HG02970 (cell line): ENCODE measurements at regions not wholly inside any gene's neighbourhood (a gene's known extent, or its start where the extent isn't known, plus 50 kb on each side); places are given as distances from the start of the nearest gene placed in this dataset.

Source experiments
- ATAC-seq: cut with Tn5 transposase; IDR thresholded peaks from one replicate; pipeline ENCODE4 v1.9.1; 2021; ENCODE audit warnings: mild to moderate bottlenecking, moderate library complexity, moderate number of reproducible peaks; ENCODE audit not compliant: unreplicated experiment, low FRiP score

- no peak for ATAC-seq
These were observed 535.3 kb downstream of the GALC start for GRCh38 chr14:87457720-87458119.

GRCh38 chr14:87450193-87450592 is 542.8 kb downstream of the GALC start:
- no peak for ATAC-seq

- ATAC-seq, result no peak
These were observed 544.0 kb downstream of the GALC start for GRCh38 chr14:87449016-87449415.

- no peak for ATAC-seq
These were observed 549.2 kb downstream of the GALC start for GRCh38 chr14:87443787-87444186.

- ATAC-seq, result no peak
These were observed 549.9 kb downstream of the GALC start for GRCh38 chr14:87443039-87443438.

GRCh38 chr14:87437158-87437557 is 555.8 kb downstream of the GALC start:
- ATAC-seq, result no peak

GRCh38 chr14:87434680-87435079 is 558.3 kb downstream of the GALC start:
- no peak for ATAC-seq

GRCh38 chr14:87434011-87434410 is 559.0 kb downstream of the GALC start:
- no peak for ATAC-seq

GRCh38 chr14:87432698-87433097 is 560.3 kb downstream of the GALC start:
- ATAC-seq, result no peak

GRCh38 chr14:87430810-87431209 is 562.2 kb downstream of the GALC start:
- no peak for ATAC-seq

GRCh38 chr14:87430214-87430613 is 562.8 kb downstream of the GALC start:
- ATAC-seq, result no peak

GRCh38 chr14:87419925-87420324 is 573.1 kb downstream of the GALC start:
- no peak for ATAC-seq

- no peak for ATAC-seq
These were observed 581.6 kb downstream of the GALC start for GRCh38 chr14:87411370-87411769.

GRCh38 chr14:87409393-87409792 is 583.6 kb downstream of the GALC start:
- no peak for ATAC-seq

- no peak for ATAC-seq
These were observed 585.6 kb downstream of the GALC start for GRCh38 chr14:87407344-87407743.

GRCh38 chr14:87405563-87405962 is 587.4 kb downstream of the GALC start:
- ATAC-seq, result no peak

- no peak for ATAC-seq
These were observed 595.5 kb downstream of the GALC start for GRCh38 chr14:87397499-87397898.

GRCh38 chr14:87391066-87391465 is 601.9 kb downstream of the GALC start:
- ATAC-seq, result no peak

- ATAC-seq, result no peak
These were observed 604.0 kb downstream of the GALC start for GRCh38 chr14:87388946-87389345.

- no peak for ATAC-seq
These were observed 605.2 kb downstream of the GALC start for GRCh38 chr14:87387806-87388205.

GRCh38 chr14:87386524-87386923 is 606.5 kb downstream of the GALC start:
- no peak for ATAC-seq

GRCh38 chr14:87380054-87380453 is 612.9 kb downstream of the GALC start:
- no peak for ATAC-seq

GRCh38 chr14:87368751-87369150 is 624.2 kb downstream of the GALC start:
- ATAC-seq, result no peak
